HG02798 (cell line): ENCODE measurements at regions not wholly inside any gene's neighbourhood (a gene's known extent, or its start where the extent isn't known, plus 50 kb on each side); places are given as distances from the start of the nearest gene placed in this dataset.

Experiments used
- ATAC-seq: cut with Tn5 transposase; IDR thresholded peaks from one replicate; pipeline ENCODE4 v1.9.1; 2021; ENCODE audit warnings: mild to moderate bottlenecking; ENCODE audit not compliant: unreplicated experiment, poor library complexity

DNA sequence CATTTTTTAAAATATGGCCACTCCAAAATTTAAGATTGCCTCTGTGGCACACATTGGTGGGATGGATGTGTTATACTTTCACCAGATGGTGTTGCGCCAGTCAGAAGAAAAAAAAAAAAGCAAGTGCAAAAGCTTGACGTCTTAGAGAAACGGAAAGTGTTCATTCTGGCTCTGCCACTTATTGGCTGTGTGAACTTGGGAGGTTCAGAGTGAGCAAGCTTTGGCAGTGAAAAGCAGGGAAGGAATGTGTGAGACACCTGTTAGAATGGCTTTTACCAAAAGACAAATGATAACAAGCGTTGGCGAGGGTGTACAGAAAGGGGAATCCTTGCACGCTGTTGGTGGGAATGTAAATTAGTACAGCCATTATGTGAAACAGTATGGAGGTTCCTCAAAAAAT, 298.0 kb downstream of the TMEM114 start:
- ATAC-seq = no peak

GRCh38 chr16:8286348-8286747, 304.0 kb downstream of the TMEM114 start:
- no peak for ATAC-seq

DNA sequence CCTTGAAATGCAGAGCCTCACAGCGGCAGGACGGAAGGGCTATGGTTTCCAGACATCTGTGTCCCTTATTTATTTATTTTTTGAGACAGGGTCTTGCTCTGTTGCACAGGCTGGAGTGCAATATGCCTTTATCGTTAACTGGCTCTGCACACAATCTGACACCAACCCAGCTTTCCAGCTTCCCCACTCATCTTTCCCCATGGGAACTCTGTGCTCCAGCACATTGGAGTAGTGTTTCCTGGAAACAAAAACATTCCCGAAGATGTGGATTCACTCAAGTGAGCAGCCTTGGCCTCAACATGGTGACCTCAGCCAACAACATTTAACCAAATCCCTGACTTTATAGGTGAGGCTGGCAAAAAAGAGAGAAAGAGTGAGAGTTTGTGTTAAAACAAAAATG, 307.1 kb downstream of the TMEM114 start:
- ATAC-seq = no peak

- no peak for ATAC-seq
These were observed 312.2 kb downstream of the TMEM114 start for GRCh38 chr16:8278031-8278580.

DNA sequence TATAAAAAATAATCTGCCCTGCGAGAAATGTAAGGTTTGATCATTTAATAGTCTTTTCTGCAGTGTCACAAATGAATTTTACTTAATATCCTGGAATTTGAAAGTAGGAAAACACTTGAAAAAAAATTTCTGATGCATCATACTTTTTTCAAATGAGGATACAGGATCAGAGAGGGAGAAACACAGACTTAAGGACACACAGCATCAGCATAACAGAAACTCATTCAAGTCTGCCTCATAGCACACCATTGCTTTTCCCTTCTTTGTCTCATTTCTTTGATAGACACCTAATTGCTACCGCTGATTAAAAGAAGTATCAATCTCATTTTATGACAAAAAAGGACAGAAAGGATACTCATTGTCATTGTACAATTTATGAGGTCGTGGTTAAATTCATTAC, 319.0 kb downstream of the TMEM114 start:
- no peak for ATAC-seq

DNA sequence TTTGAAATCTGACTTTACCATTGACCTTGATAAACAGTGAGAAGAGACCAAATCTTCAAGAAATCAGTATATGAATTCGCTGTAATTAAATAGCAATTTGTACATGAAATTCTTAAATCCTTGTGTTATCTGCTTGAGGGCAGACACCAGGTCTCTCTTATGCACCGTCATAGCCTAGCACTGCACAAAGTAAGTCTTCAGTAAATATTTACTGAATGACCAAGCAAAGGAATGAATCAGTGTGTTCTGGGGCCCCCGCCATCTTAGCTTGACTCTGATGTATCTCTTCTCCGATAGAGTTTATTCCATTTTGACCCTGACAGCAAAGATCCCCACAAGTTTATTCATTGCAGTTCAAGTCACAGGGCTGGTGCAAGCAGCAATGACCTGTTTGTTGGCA, 328.0 kb downstream of the TMEM114 start:
- no peak for ATAC-seq

GRCh38 chr16:8260140-8260539, 330.2 kb downstream of the TMEM114 start:
- no peak for ATAC-seq

GRCh38 chr16:8258523-8258922, 331.8 kb downstream of the TMEM114 start:
- ATAC-seq = no peak

DNA sequence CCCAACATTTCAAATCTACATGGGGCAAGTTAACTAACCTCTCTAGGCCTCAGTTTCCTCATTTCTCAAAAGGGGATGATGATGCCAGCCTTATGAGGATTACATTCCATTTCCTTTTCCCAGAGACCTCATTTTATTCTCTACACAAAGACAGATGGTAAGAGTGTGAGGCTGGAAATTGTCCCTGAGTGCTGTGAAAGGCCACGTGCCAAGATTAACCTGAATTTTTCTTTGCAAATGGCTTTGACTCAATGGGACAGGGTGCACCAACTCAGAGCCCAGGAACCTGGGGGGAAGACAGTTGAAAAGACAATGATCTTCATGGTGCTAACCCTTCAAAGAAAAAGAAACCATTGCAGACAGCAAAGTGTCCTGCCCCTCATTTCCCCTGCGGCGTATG, 332.8 kb downstream of the TMEM114 start:
- ATAC-seq = no peak

- ATAC-seq = no peak
These were observed 335.9 kb downstream of the TMEM114 start for GRCh38 chr16:8254405-8254804.

GRCh38 chr16:8253718-8254117, 336.6 kb downstream of the TMEM114 start:
- no peak for ATAC-seq

GRCh38 chr16:8251727-8252126, 338.6 kb downstream of the TMEM114 start:
- ATAC-seq = no peak

- ATAC-seq = no peak
These were observed 339.0 kb downstream of the TMEM114 start for GRCh38 chr16:8251298-8251697.

- no peak for ATAC-seq
These were observed 342.3 kb downstream of the TMEM114 start for GRCh38 chr16:8247993-8248392.

DNA sequence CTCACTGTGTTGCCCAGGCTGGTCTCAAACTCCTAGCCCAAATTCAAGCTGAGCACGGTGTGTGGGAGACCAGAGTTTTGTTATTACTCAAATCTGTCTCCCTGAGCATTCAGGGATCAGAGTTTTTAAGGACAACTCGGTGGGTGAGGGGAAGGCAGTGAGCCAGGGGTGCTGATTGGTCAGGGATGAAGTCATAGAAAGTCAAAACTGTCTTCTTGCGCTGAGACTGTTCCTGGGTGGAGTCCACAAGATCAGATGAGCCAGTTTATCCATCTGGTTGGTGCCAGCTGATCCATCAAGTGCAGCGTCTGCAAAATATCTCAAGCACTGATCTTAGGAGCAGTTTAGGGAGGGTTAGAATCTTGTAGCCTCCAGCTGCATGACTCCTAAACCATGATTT, 346.3 kb downstream of the TMEM114 start:
- no peak for ATAC-seq

DNA sequence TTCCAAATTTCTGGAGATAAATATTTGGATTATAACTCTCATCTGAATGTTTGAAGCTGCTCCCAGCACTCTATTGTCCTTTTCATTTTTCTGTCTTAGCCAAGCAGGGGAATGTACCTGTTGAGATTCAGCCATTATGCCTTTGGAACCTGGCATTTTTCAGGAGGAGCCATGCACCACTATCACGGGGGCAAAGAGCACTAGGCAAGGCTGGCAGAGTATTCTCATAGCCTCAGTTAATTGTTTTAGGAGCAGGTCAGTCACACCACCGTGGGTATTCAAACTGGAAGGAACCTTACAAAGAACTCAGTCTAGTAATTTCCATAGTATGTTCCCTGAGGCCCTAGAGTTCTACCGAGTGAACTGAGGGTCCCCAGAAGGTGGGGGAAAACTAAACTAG, 348.9 kb downstream of the TMEM114 start:
- ATAC-seq = no peak

- ATAC-seq = no peak
These were observed 350.9 kb downstream of the TMEM114 start for GRCh38 chr16:8239443-8239842.

DNA sequence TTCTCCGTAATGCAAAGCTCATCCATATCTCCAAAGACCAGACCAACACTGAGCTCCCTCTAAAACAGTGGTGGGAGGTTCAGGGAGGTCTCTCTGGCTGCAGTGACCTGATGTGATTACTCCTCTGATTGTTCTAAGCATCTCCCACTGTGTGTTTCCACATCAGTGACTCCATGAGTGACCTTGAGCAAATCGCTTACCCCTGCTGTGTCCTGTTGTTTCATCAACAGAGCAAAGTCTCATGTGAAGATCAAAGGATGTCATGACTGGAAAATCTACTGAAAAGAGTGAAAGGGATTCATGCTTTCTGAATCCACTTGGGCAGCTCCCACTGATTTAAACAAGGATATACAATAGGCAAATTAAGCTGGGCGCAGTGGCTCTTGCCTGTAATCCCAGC, 352.9 kb downstream of the TMEM114 start:
- no peak for ATAC-seq

- ATAC-seq = no peak
These were observed 353.5 kb downstream of the TMEM114 start for GRCh38 chr16:8236816-8237215.

DNA sequence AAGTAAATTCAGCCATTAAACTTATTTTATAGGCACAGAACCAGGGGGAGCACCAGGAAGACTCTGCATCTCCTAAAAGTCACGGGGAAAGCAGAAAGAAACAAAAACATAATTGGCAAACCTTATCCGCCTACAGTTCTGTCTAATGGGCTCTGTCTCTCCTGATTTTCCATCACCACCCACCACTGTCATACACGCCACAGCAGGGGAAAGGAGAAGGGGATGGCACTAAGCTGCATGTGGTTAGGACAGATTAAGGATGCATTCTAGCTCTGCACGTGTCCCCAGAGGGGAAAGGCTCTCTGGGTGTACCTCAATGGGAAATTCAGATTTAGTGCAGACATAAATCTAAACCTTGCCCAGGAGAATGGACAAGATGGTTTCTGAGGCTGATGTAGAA, 359.8 kb downstream of the TMEM114 start:
- no peak for ATAC-seq

- no peak for ATAC-seq
These were observed 361.2 kb downstream of the TMEM114 start for GRCh38 chr16:8229011-8229520.

GRCh38 chr16:8217201-8217600, 373.1 kb downstream of the TMEM114 start:
- ATAC-seq = no peak

GRCh38 chr16:8204769-8205168, 385.5 kb downstream of the TMEM114 start:
- ATAC-seq = no peak
